ENCODE measurements at regions not wholly inside any gene's neighbourhood (a gene's known extent, or its start where the extent isn't known, plus 50 kb on each side); places are given as distances from the start of the nearest gene placed in this dataset.

- TF ChIP-seq, protein P1, sequence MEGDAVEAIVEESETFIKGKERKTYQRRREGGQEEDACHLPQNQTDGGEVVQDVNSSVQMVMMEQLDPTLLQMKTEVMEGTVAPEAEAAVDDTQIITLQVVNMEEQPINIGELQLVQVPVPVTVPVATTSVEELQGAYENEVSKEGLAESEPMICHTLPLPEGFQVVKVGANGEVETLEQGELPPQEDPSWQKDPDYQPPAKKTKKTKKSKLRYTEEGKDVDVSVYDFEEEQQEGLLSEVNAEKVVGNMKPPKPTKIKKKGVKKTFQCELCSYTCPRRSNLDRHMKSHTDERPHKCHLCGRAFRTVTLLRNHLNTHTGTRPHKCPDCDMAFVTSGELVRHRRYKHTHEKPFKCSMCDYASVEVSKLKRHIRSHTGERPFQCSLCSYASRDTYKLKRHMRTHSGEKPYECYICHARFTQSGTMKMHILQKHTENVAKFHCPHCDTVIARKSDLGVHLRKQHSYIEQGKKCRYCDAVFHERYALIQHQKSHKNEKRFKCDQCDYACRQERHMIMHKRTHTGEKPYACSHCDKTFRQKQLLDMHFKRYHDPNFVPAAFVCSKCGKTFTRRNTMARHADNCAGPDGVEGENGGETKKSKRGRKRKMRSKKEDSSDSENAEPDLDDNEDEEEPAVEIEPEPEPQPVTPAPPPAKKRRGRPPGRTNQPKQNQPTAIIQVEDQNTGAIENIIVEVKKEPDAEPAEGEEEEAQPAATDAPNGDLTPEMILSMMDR (IDR thresholded peaks at IDR 0.05), result no peak
- no peak for TF ChIP-seq POLR2A (IDR thresholded peaks at IDR 0.05)
Measured at GRCh38 chr2:23158306-23158705, 226.7 kb upstream of the KLHL29 start.

Measured in heart left ventricle (tissue), 13 donors.